ENCODE measurements at regions not wholly inside any gene's neighbourhood (a gene's known extent, or its start where the extent isn't known, plus 50 kb on each side); places are given as distances from the start of the nearest gene placed in this dataset.

- Histone ChIP-seq H3K4me1 (ENCODE audit: control insufficient read depth in 2 of 2, insufficient read depth in 2 of 2, low read length in 2 of 2) (no peaks in the 10 kb centered on the region), H2AFZ (ENCODE audit: insufficient read depth, low read depth, low read length, poor library complexity, severe bottlenecking) (no peak overlapping the region), H3K27me3 (replicated peaks in 1 of 4; ENCODE audit: control extremely low read depth in 1 of 4, control insufficient read depth in 3 of 4, insufficient read depth in 4 of 4, low read length in 3 of 4) (no peaks in the 10 kb centered on the region), H4K20me1 (ENCODE audit: control insufficient read depth, insufficient read depth, low read length, poor library complexity, severe bottlenecking) (no peaks in the 10 kb centered on the region), H3K9ac (ENCODE audit: low read length) (no peak overlapping the region), H3K9me3 (ENCODE audit: control extremely low read depth in 1 of 3, control insufficient read depth in 2 of 3, insufficient read depth in 1 of 3, low read length in 2 of 3) (no peaks in the 10 kb centered on the region), H3K4me2 (replicated peaks; ENCODE audit: low read depth, low read length, poor library complexity, severe bottlenecking) (no peak overlapping the region), H3K27ac (ENCODE audit: low read length in 2 of 2) (no peak overlapping the region), H3K79me2 (ENCODE audit: control insufficient read depth, insufficient read depth, low read length) (no peaks in the 10 kb centered on the region), H3K4me3 (ENCODE audit: control extremely low read depth in 1 of 5, extremely low read depth in 1 of 5, insufficient read depth in 1 of 5, low read depth in 2 of 5, low read length in 4 of 5) (no peak overlapping the region), H3K36me3 (replicated peaks in 1 of 2; ENCODE audit: control extremely low read depth in 1 of 2, control insufficient read depth in 1 of 2, extremely low read depth in 1 of 2, insufficient read depth in 2 of 2, low read length in 1 of 2) (no peaks in the 10 kb centered on the region)
- intact Hi-C loops (cut with micrococcal nuclease): no loop called here
- TF ChIP-seq EZH2 (IDR thresholded peaks at IDR 0.05; ENCODE audit: borderline replicate concordance, insufficient read depth, low read depth, low read length, poor library complexity, severe bottlenecking) (no peak), CTCF (IDR thresholded peaks at IDR 0.05) (no peak)
- Mint-ChIP-seq H3K9me3 (ENCODE audit: insufficient read depth) (no peaks in the 10 kb centered on the region), H3K27ac (no peak overlapping the region), H3K4me1 (no peaks in the 10 kb centered on the region), H3K4me3 (no peak overlapping the region), H3K27me3 (no peaks in the 10 kb centered on the region)
- 72% methylated on average over 2 of the region's 3 CpGs for WGBS (ENCODE audit: insufficient coverage)
- CTCF ChIA-PET: interaction anchor here (0.6 kb wide), 1 partner anchor 166 kb away, joined by 3 read pairs; no protein-coding TSS in a partner anchor
- POLR2A ChIA-PET: no interaction called here
- ATAC-seq (ENCODE audit: low read depth) (no peak), DNase-seq (no peak)
These were observed 94.1 kb upstream of the LIN7C start for GRCh38 chr11:27600656-27601055.

GRCh38 chr11:27599217-27599616 is 92.6 kb upstream of the LIN7C start:
- Histone ChIP-seq H3K36me3 (replicated peaks in 1 of 2; ENCODE audit: control extremely low read depth in 1 of 2, control insufficient read depth in 1 of 2, extremely low read depth in 1 of 2, insufficient read depth in 2 of 2, low read length in 1 of 2) (no peaks in the 10 kb centered on the region), H3K79me2 (ENCODE audit: control insufficient read depth, insufficient read depth, low read length) (no peaks in the 10 kb centered on the region), H3K27ac (ENCODE audit: low read length in 2 of 2) (no peak overlapping the region), H3K27me3 (replicated peaks in 1 of 4; ENCODE audit: control extremely low read depth in 1 of 4, control insufficient read depth in 3 of 4, insufficient read depth in 4 of 4, low read length in 3 of 4) (no peaks in the 10 kb centered on the region), H3K4me2 (replicated peaks; ENCODE audit: low read depth, low read length, poor library complexity, severe bottlenecking) (no peak overlapping the region), H3K4me1 (ENCODE audit: control insufficient read depth in 2 of 2, insufficient read depth in 2 of 2, low read length in 2 of 2) (no peaks in the 10 kb centered on the region), H3K4me3 (ENCODE audit: control extremely low read depth in 1 of 5, extremely low read depth in 1 of 5, insufficient read depth in 1 of 5, low read depth in 2 of 5, low read length in 4 of 5) (no peak overlapping the region), H4K20me1 (ENCODE audit: control insufficient read depth, insufficient read depth, low read length, poor library complexity, severe bottlenecking) (no peaks in the 10 kb centered on the region), H2AFZ (ENCODE audit: insufficient read depth, low read depth, low read length, poor library complexity, severe bottlenecking) (no peak overlapping the region), H3K9ac (ENCODE audit: low read length) (no peak overlapping the region), H3K9me3 (ENCODE audit: control extremely low read depth in 1 of 3, control insufficient read depth in 2 of 3, insufficient read depth in 1 of 3, low read length in 2 of 3) (no peaks in the 10 kb centered on the region)
- Mint-ChIP-seq H3K4me1 (no peaks in the 10 kb centered on the region), H3K27ac (no peak overlapping the region), H3K27me3 (no peaks in the 10 kb centered on the region), H3K9me3 (ENCODE audit: insufficient read depth) (no peaks in the 10 kb centered on the region), H3K4me3 (no peak overlapping the region)
- TF ChIP-seq EZH2 (IDR thresholded peaks at IDR 0.05; ENCODE audit: borderline replicate concordance, insufficient read depth, low read depth, low read length, poor library complexity, severe bottlenecking) (no peak), CTCF (IDR thresholded peaks at IDR 0.05) (no peak)
- no peak for ATAC-seq (ENCODE audit: low read depth)
- intact Hi-C loops (cut with micrococcal nuclease): no loop called here
- DNase-seq: no peak
- ChIA-PET CTCF (no interaction called here), POLR2A (no interaction called here)
- WGBS (ENCODE audit: insufficient coverage): no CpG with 5 or more reads among the region's 1 CpG

Measured in B cell (primary cell).